ENCODE measurements at regions not wholly inside any gene's neighbourhood (a gene's known extent, or its start where the extent isn't known, plus 50 kb on each side); places are given as distances from the start of the nearest gene placed in this dataset.

DNA sequence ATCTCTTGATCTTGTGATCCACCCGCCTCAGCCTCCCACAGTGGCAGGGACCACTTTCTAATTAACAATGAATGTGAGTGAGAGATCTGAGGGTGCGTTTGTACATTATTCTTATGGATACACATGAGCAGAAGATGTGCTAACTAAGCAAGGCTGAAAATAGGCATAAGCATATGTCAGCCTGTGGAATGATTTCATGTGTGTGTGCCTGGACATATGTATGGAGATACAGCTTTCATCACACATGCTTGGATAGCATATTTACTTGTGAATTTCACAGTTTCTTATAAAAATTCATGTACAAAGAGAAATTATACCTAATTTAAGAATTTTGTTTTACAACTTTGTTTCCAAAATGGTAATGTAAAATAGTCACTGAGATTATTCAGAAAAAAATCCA lies 565.6 kb downstream of the MTRR start:
- no peaks in the 10 kb centered on the region for H3K9me3 ChIP-seq (ENCODE audit: control insufficient read depth in 4 of 4, insufficient read depth in 3 of 4, low read length in 3 of 4)
- no peak overlapping the region for H3K4me3 ChIP-seq
- WGBS, 2 donors, result 85 to 92% methylated on average over 2 of the region's 2 CpGs
- no peaks in the 10 kb centered on the region for H3K27me3 ChIP-seq (ENCODE audit: control insufficient read depth in 3 of 3, insufficient read depth in 3 of 3, low read length in 2 of 3)
- ATAC-seq (ENCODE audit: insufficient read depth, low FRiP score) (no peak), DNase-seq (no peak)
- H3K36me3 ChIP-seq (ENCODE audit: control insufficient read depth in 4 of 4, insufficient read depth in 4 of 4, low read length in 4 of 4), result no peaks in the 10 kb centered on the region
- H3K27ac ChIP-seq (ENCODE audit: low read depth in 1 of 2, low read length in 1 of 2), result no peak overlapping the region
- H3K9ac ChIP-seq (ENCODE audit: insufficient read depth in 1 of 2, low read length in 2 of 2), result no peak overlapping the region
- TF ChIP-seq, protein P1, sequence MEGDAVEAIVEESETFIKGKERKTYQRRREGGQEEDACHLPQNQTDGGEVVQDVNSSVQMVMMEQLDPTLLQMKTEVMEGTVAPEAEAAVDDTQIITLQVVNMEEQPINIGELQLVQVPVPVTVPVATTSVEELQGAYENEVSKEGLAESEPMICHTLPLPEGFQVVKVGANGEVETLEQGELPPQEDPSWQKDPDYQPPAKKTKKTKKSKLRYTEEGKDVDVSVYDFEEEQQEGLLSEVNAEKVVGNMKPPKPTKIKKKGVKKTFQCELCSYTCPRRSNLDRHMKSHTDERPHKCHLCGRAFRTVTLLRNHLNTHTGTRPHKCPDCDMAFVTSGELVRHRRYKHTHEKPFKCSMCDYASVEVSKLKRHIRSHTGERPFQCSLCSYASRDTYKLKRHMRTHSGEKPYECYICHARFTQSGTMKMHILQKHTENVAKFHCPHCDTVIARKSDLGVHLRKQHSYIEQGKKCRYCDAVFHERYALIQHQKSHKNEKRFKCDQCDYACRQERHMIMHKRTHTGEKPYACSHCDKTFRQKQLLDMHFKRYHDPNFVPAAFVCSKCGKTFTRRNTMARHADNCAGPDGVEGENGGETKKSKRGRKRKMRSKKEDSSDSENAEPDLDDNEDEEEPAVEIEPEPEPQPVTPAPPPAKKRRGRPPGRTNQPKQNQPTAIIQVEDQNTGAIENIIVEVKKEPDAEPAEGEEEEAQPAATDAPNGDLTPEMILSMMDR (IDR thresholded peaks at IDR 0.05; ENCODE audit: control extremely low read depth, extremely low read depth), result no peak
- no peaks in the 10 kb centered on the region for H3K4me1 ChIP-seq (ENCODE audit: control insufficient read depth in 5 of 5, insufficient read depth in 5 of 5, low read length in 5 of 5)

GRCh38 chr5:8436924-8437323 lies 568.0 kb downstream of the MTRR start:
- no peak for ATAC-seq (ENCODE audit: insufficient read depth, low FRiP score)
- H3K27me3 ChIP-seq (ENCODE audit: control insufficient read depth in 3 of 3, insufficient read depth in 3 of 3, low read length in 2 of 3), result no peaks in the 10 kb centered on the region
- no peak for DNase-seq
- no peak overlapping the region for H3K9ac ChIP-seq (ENCODE audit: insufficient read depth in 1 of 2, low read length in 2 of 2)
- H3K36me3 ChIP-seq (ENCODE audit: control insufficient read depth in 4 of 4, insufficient read depth in 4 of 4, low read length in 4 of 4), result no peaks in the 10 kb centered on the region
- no peak overlapping the region for H3K27ac ChIP-seq (ENCODE audit: low read depth in 1 of 2, low read length in 1 of 2)
- peaks cover 0 to 2% (median 0%) of the 10 kb centered on the region in 4 donors for H3K9me3 ChIP-seq (ENCODE audit: control insufficient read depth in 4 of 4, insufficient read depth in 3 of 4, low read length in 3 of 4)
- TF ChIP-seq, protein P1 (IDR thresholded peaks at IDR 0.05; ENCODE audit: control extremely low read depth, extremely low read depth), result no peak
- WGBS, 2 donors, result 41 to 68% methylated on average over 1 of the region's 1 CpG
- H3K4me1 ChIP-seq (ENCODE audit: control insufficient read depth in 5 of 5, insufficient read depth in 5 of 5, low read length in 5 of 5), result no peaks in the 10 kb centered on the region
- H3K4me3 ChIP-seq, result no peak overlapping the region

- Histone ChIP-seq H3K9me3 (ENCODE audit: control insufficient read depth in 4 of 4, insufficient read depth in 3 of 4, low read length in 3 of 4) (peaks cover 0 to 5% (median 2%) of the 10 kb centered on the region in 4 donors), H3K36me3 (ENCODE audit: control insufficient read depth in 4 of 4, insufficient read depth in 4 of 4, low read length in 4 of 4) (no peaks in the 10 kb centered on the region), H3K27ac (ENCODE audit: low read depth in 1 of 2, low read length in 1 of 2) (no peak overlapping the region), H3K9ac (ENCODE audit: insufficient read depth in 1 of 2, low read length in 2 of 2) (no peak overlapping the region), H3K4me1 (ENCODE audit: control insufficient read depth in 5 of 5, insufficient read depth in 5 of 5, low read length in 5 of 5) (no peaks in the 10 kb centered on the region), H3K27me3 (ENCODE audit: control insufficient read depth in 3 of 3, insufficient read depth in 3 of 3, low read length in 2 of 3) (no peaks in the 10 kb centered on the region), H3K4me3 (no peak overlapping the region)
- TF ChIP-seq, protein P1 (IDR thresholded peaks at IDR 0.05; ENCODE audit: control extremely low read depth, extremely low read depth), result no peak
- DNase-seq (no peak), ATAC-seq (ENCODE audit: insufficient read depth, low FRiP score) (no peak)
- 65 to 80% methylated on average over 1 of the region's 1 CpG for WGBS, 2 donors
These were observed 576.2 kb downstream of the MTRR start for GRCh38 chr5:8445139-8445538.

- no peaks in the 10 kb centered on the region for H3K27me3 ChIP-seq (ENCODE audit: control insufficient read depth in 3 of 3, insufficient read depth in 3 of 3, low read length in 2 of 3)
- no peaks in the 10 kb centered on the region for H3K4me1 ChIP-seq (ENCODE audit: control insufficient read depth in 5 of 5, insufficient read depth in 5 of 5, low read length in 5 of 5)
- DNase-seq (no peak), ATAC-seq (ENCODE audit: insufficient read depth, low FRiP score) (no peak)
- peaks cover 0 to 3% (median 0%) of the 10 kb centered on the region in 4 donors for H3K36me3 ChIP-seq (ENCODE audit: control insufficient read depth in 4 of 4, insufficient read depth in 4 of 4, low read length in 4 of 4)
- H3K9ac ChIP-seq (ENCODE audit: insufficient read depth in 1 of 2, low read length in 2 of 2), result no peak overlapping the region
- WGBS, 2 donors, result 35 to 83% methylated on average over 2 of the region's 2 CpGs
- H3K9me3 ChIP-seq (ENCODE audit: control insufficient read depth in 4 of 4, insufficient read depth in 3 of 4, low read length in 3 of 4), result peaks cover 0 to 5% (median 1%) of the 10 kb centered on the region in 4 donors
- H3K4me3 ChIP-seq, result no peak overlapping the region
- TF ChIP-seq, protein P1 (IDR thresholded peaks at IDR 0.05; ENCODE audit: control extremely low read depth, extremely low read depth), result no peak
- no peak overlapping the region for H3K27ac ChIP-seq (ENCODE audit: low read depth in 1 of 2, low read length in 1 of 2)
These were observed 577.2 kb downstream of the MTRR start for GRCh38 chr5:8446179-8446578.

All from lung (tissue), 11 donors.